ENCODE measurements at regions not wholly inside any gene's neighbourhood (a gene's known extent, or its start where the extent isn't known, plus 50 kb on each side); places are given as distances from the start of the nearest gene placed in this dataset.

DNA sequence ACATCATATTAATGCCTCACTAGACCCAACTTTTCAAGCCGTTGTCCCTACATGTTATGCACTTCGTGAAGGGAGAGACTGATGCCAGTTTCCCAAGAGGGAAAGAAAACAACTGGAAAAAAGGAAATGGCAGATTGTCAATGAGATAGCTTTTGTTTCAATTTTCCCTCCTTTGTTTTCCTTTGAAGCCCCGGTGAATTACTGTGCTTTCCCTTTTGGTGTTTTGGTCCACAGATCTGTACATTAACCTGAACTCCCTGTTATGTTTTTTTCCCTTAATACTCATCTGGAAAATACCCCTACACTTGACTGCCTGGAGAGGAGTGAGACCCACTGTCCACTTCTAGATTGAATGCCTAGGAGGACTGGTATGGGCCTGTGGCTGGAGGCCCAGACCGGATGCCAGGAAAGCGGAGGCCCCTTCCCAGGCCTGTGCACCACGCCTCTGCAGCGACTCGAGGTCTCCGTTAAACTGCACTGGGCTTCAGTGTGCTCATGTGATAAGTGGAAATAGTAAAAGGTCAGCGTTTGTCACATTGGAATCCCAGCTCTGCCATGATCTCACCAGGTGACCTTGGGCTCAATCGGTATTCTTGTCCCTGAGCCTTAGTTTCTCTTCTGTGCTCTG, 106.4 kb downstream of the GATA6 start:
- ChIA-PET CTCF (no interaction called here), POLR2A (no interaction called here)
- no peak for DNase-seq
- Histone ChIP-seq H3K4me3 (ENCODE audit: low read depth in 2 of 2, low read length in 1 of 2) (no peak overlapping the region), H2AFZ (ENCODE audit: low read depth) (no peak overlapping the region), H4K20me1 (ENCODE audit: insufficient read depth) (no peaks in the 10 kb centered on the region), H3K27me3 (ENCODE audit: insufficient read depth) (no peaks in the 10 kb centered on the region; the same call in 1 of the 2 replicates), H3K4me2 (no peak overlapping the region), H3K4me1 (ENCODE audit: control insufficient read depth in 1 of 2, insufficient read depth in 2 of 2, low read depth in 1 of 2, low read length in 1 of 2) (no peaks in the 10 kb centered on the region), H3K9me3 (no peaks in the 10 kb centered on the region), H3F3A (replicated peaks; ENCODE audit: insufficient read depth) (no peaks in the 10 kb centered on the region), H3K79me2 (ENCODE audit: insufficient read depth) (no peaks in the 10 kb centered on the region), H3K36me3 (replicated peaks in 1 of 2; ENCODE audit: control insufficient read depth in 1 of 2, insufficient read depth in 2 of 2, low read length in 1 of 2) (no peaks in the 10 kb centered on the region), H3K9me2 (no peaks in the 10 kb centered on the region), H3K9ac (no peak overlapping the region), H3K27ac (ENCODE audit: low read depth in 2 of 2, low read length in 1 of 2) (no peak overlapping the region)
- WGBS (ENCODE audit: low lambda C conversion rate), result 46% methylated on average over 5 of the region's 11 CpGs
- TF ChIP-seq GABPA (IDR thresholded peaks at IDR 0.05; ENCODE audit: low read depth), result no peak
- TF ChIP-seq, protein P1, sequence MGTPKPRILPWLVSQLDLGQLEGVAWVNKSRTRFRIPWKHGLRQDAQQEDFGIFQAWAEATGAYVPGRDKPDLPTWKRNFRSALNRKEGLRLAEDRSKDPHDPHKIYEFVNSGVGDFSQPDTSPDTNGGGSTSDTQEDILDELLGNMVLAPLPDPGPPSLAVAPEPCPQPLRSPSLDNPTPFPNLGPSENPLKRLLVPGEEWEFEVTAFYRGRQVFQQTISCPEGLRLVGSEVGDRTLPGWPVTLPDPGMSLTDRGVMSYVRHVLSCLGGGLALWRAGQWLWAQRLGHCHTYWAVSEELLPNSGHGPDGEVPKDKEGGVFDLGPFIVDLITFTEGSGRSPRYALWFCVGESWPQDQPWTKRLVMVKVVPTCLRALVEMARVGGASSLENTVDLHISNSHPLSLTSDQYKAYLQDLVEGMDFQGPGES (IDR thresholded peaks at IDR 0.05; ENCODE audit: low read depth, low read length), result no peak
- TF ChIP-seq, protein P2, sequence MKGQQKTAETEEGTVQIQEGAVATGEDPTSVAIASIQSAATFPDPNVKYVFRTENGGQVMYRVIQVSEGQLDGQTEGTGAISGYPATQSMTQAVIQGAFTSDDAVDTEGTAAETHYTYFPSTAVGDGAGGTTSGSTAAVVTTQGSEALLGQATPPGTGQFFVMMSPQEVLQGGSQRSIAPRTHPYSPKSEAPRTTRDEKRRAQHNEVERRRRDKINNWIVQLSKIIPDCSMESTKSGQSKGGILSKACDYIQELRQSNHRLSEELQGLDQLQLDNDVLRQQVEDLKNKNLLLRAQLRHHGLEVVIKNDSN (IDR thresholded peaks at IDR 0.05; ENCODE audit: borderline replicate concordance, low read depth), result no peak

DNA sequence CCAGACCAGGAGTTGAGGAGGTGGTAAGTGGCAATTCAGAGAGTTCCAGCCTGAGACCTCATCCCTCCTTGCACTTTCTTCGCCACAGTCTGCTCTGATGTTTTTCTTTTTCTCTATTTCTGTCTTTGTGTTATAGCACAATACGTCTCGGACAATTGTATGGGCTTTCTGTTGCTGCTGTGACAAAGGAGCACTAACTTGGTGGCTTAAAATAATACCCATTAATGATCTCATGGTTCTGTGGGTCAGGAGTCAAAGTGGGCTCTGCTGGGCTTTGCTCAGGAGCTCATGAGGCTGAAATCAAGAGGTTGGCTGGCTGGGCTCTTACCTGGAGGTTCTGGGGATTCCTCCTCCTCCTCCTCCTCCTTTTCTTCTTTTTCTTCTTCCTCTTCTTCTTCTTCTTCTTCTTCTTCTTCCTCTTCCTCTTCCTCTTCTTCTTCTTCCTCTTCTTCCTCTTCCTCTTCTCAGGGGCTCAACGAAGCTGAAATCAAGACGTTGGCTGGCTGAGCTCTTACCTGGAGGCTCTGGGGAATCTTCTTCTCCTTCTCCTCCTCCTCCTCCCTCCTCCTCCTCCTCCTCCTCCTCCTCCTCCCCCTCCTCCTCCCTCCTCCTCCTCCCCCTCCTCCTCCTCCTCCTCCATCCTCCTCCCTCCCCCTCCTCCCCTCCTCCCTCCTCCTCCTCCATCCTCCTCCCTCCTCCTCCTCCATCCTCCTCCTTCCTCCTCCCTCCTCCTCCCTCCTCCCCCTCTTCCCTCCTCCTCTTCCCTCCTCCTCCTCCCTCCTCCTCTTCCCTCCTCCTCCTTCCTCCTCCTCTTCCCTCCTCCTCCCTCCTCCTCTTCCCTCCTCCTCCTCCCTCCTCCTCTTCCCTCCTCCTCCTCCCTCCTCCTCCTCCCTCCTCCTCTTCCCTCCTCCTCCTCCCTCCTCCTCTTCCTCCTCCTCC, 104.0 kb downstream of the GATA6 start:
- Histone ChIP-seq H3K36me3 (replicated peaks in 1 of 2; ENCODE audit: control insufficient read depth in 1 of 2, insufficient read depth in 2 of 2, low read length in 1 of 2) (no peaks in the 10 kb centered on the region), H3K4me2 (no peak overlapping the region), H2AFZ (ENCODE audit: low read depth) (no peak overlapping the region), H3K27me3 (ENCODE audit: insufficient read depth) (peaks cover under 1% of the 10 kb centered on the region; the same call in 1 of the 2 replicates), H3K9ac (no peak overlapping the region), H3K9me2 (no peaks in the 10 kb centered on the region), H3K27ac (ENCODE audit: low read depth in 2 of 2, low read length in 1 of 2) (no peak overlapping the region), H4K20me1 (ENCODE audit: insufficient read depth) (no peaks in the 10 kb centered on the region), H3K9me3 (no peaks in the 10 kb centered on the region), H3K79me2 (ENCODE audit: insufficient read depth) (no peaks in the 10 kb centered on the region), H3K4me3 (ENCODE audit: low read depth in 2 of 2, low read length in 1 of 2) (no peak overlapping the region), H3F3A (replicated peaks; ENCODE audit: insufficient read depth) (no peaks in the 10 kb centered on the region), H3K4me1 (ENCODE audit: control insufficient read depth in 1 of 2, insufficient read depth in 2 of 2, low read depth in 1 of 2, low read length in 1 of 2) (no peaks in the 10 kb centered on the region)
- WGBS (ENCODE audit: low lambda C conversion rate), result 4% methylated on average over 5 of the region's 5 CpGs
- TF ChIP-seq TEAD4 (IDR thresholded peaks at IDR 0.05; ENCODE audit: borderline replicate concordance, insufficient read depth), result no peak
- TF ChIP-seq SIN3A (IDR thresholded peaks at IDR 0.05; ENCODE audit: borderline replicate concordance, low read depth, low read length), result no peak
- TF ChIP-seq POLR2AphosphoS5 (IDR thresholded peaks at IDR 0.05; ENCODE audit: low read depth, low read length), result no peak
- TF ChIP-seq FOSL2 (IDR thresholded peaks at IDR 0.05; ENCODE audit: borderline replicate concordance, low read depth), result no peak
- TF ChIP-seq, protein P1 (IDR thresholded peaks at IDR 0.05; ENCODE audit: low read depth, low read length), result no peak
- TF ChIP-seq TCF12 (IDR thresholded peaks at IDR 0.05), result no peak
- TF ChIP-seq JUND (IDR thresholded peaks at IDR 0.05), result no peak
- TF ChIP-seq ELF1 (IDR thresholded peaks at IDR 0.05), result no peak
- TF ChIP-seq EZH2phosphoT487 (IDR thresholded peaks at IDR 0.05; ENCODE audit: borderline replicate concordance, low read depth), result no peak
- TF ChIP-seq RCOR1 (IDR thresholded peaks at IDR 0.05; ENCODE audit: low read length), result no peak
- TF ChIP-seq GABPA (IDR thresholded peaks at IDR 0.05; ENCODE audit: low read depth), result no peak
- no peak for TF ChIP-seq RXRA (IDR thresholded peaks at IDR 0.05; ENCODE audit: borderline replicate concordance, low read depth)
- no peak for DNase-seq
- POLR2A ChIA-PET, result no interaction called here
- CTCF ChIA-PET, result no interaction called here

Data from SK-N-SH (cell line).